HFF-Myc (cell line): ENCODE measurements at regions not wholly inside any gene's neighbourhood (a gene's known extent, or its start where the extent isn't known, plus 50 kb on each side); places are given as distances from the start of the nearest gene placed in this dataset.

Experiments
- DNase-seq: peaks from one replicate; pipeline ENCODE4 v3.0.0-alpha.2; 2011; ENCODE audit warnings: low read depth; ENCODE audit errors: extremely low read depth
- H3K4me3 ChIP-seq: replicated peaks from 2 replicates; pipeline ENCODE4 v1.5.1; 2011; ENCODE audit warnings: low read depth, mild to moderate bottlenecking, control low read depth, low read length
- CTCF ChIP-seq: IDR thresholded peaks from 2 replicates; pipeline ENCODE4 v1.5.1; 2012; ENCODE audit warnings: mild to moderate bottlenecking, low read depth, low read length, control low read depth; ENCODE audit errors: missing control alignments

GRCh38 chr1:208533746-208534598 is 289.8 kb upstream of the PLXNA2 start:
- no peak for DNase-seq
- H3K4me3 ChIP-seq = no peak overlapping the region
- no peak for TF ChIP-seq CTCF

- TF ChIP-seq CTCF = no peak
- no peak overlapping the region for H3K4me3 ChIP-seq
- no peak for DNase-seq
Measured at GRCh38 chr1:208534599-208534897, 290.4 kb upstream of the PLXNA2 start.

DNA sequence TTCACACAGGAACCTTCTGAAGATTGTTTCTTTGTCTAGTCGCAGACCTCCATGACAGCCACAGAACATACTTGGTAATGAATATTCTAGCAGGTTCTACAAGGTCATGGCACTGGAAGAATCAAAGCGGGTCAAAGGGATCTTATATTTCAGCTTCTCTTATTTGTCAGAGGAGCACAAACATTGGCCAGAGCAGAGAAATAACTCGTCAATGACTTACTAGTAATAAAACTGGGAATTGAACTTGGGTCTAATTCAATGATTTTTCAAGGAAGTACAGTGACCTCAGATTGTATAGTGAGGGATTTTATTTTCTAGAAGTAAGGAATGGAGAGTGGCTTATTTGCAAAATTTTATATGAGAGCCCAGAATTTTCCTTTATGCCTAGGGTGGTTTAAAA is 290.8 kb upstream of the PLXNA2 start:
- H3K4me3 ChIP-seq = no peak overlapping the region
- no peak for TF ChIP-seq CTCF
- DNase-seq = no peak

DNA sequence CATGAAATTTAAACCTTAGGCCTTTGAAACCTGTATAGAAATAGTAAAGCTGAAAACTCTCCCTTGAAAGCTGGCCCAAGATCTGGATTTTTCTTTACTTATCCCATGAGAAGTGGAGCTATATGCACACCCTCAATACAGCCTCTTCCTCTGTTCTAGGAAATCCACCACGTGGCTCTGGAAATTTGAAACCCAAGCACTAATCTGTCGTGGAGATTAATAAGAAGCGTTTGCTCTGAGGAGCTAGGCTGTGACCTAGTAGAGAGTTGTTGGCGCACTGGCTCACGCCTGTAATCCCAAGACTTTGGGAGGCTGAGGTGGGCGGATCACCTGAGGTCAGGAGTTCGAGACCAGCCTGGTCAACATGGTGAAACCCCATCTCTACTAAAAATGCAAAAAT is 291.3 kb upstream of the PLXNA2 start:
- TF ChIP-seq CTCF = no peak
- DNase-seq = no peak
- no peak overlapping the region for H3K4me3 ChIP-seq

- TF ChIP-seq CTCF = no peak
- no peak for DNase-seq
- H3K4me3 ChIP-seq = no peak overlapping the region
Measured at GRCh38 chr1:208536212-208536611, 292.0 kb upstream of the PLXNA2 start.

DNA sequence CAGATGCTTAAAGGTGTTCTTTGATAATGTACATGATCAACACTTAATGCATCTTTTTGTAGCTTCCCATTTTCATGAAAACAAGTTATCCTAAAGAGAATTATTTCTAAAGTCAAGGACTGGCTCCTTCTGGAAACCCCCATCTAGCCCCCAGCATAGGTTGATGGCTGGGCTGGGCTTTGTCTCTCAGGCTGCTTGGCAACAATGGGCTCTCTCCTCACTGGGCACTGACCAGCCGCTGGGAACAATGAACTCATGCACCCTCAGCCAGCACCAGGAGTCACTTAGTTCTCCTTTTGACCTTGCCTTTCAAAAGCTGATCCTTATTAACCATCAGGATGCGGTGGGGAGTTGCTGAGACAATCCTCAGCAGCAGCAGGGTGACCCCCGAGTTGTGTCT is 293.0 kb upstream of the PLXNA2 start:
- TF ChIP-seq CTCF = no peak
- H3K4me3 ChIP-seq = no peak overlapping the region
- no peak for DNase-seq

DNA sequence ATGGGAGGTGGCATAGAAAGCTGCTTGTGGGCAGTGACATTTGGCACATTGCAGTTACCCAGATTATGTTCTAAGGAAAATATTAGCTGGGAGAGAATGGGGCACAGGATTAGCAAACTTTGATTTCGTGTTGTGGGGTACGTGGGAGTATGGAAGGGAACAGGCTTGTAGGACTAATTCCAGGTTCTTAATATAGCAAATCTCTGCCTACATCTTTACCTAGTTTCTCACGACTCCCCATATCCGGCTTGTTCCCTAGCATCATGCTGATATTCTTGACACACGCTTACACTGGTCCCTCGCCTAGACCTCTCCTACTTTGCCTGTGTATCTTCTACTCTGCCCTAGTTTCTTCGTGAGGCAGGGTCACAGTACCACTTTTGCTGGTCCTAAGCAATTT is 293.9 kb upstream of the PLXNA2 start:
- DNase-seq = no peak
- H3K4me3 ChIP-seq = no peak overlapping the region
- TF ChIP-seq CTCF = no peak
